AG04449 (cell line): ENCODE measurements at regions not wholly inside any gene's neighbourhood (a gene's known extent, or its start where the extent isn't known, plus 50 kb on each side); places are given as distances from the start of the nearest gene placed in this dataset.

Experiments used
- CTCF ChIA-PET: fragments of 350-600 bp; formaldehyde crosslinking; extraction: SDS; loops from one replicate; lab custom pipeline; 2021; ENCODE audit warnings: antibody characterized with exemption; lab: Yijun Ruan, JAX
- POLR2A ChIA-PET: fragments of 400-600, 350-600 bp; formaldehyde crosslinking; extraction: SDS; loops from one replicate; lab custom pipeline; 2020; ENCODE audit warnings: antibody characterized with exemption, inconsistent platforms; lab: Yijun Ruan, JAX
- DNase-seq: peaks from one replicate; pipeline ENCODE4 v3.0.0-alpha.2; 2010; ENCODE audit warnings: low read depth, low spot score
- H3K4me3 ChIP-seq: 2 replicates; pipeline ENCODE4 v1.5.1; 2011; ENCODE audit warnings: low read depth, mild to moderate bottlenecking, control low read depth, low read length
- TF ChIP-seq, protein P1 (sequence below): IDR thresholded peaks from one replicate; pipeline ENCODE4 v1.5.1; 2011; ENCODE audit warnings: mild to moderate bottlenecking, moderate library complexity, low read length, control low read depth, inconsistent platforms; ENCODE audit not compliant: insufficient read depth; ENCODE audit errors: missing control alignments

GRCh38 chr12:22740656-22741355 lies 115.8 kb downstream of the ETNK1 start:
- TF ChIP-seq, protein P1, sequence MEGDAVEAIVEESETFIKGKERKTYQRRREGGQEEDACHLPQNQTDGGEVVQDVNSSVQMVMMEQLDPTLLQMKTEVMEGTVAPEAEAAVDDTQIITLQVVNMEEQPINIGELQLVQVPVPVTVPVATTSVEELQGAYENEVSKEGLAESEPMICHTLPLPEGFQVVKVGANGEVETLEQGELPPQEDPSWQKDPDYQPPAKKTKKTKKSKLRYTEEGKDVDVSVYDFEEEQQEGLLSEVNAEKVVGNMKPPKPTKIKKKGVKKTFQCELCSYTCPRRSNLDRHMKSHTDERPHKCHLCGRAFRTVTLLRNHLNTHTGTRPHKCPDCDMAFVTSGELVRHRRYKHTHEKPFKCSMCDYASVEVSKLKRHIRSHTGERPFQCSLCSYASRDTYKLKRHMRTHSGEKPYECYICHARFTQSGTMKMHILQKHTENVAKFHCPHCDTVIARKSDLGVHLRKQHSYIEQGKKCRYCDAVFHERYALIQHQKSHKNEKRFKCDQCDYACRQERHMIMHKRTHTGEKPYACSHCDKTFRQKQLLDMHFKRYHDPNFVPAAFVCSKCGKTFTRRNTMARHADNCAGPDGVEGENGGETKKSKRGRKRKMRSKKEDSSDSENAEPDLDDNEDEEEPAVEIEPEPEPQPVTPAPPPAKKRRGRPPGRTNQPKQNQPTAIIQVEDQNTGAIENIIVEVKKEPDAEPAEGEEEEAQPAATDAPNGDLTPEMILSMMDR = no peak
- DNase-seq = no peak
- H3K4me3 ChIP-seq = no peak overlapping the region
- CTCF ChIA-PET = no interaction called here
- POLR2A ChIA-PET = no interaction called here

- no peak overlapping the region for H3K4me3 ChIP-seq
- POLR2A ChIA-PET = no interaction called here
- CTCF ChIA-PET = no interaction called here
- TF ChIP-seq, protein P1 = no peak
- no peak for DNase-seq
Measured at GRCh38 chr12:22743700-22744099, 118.7 kb downstream of the ETNK1 start.

DNA sequence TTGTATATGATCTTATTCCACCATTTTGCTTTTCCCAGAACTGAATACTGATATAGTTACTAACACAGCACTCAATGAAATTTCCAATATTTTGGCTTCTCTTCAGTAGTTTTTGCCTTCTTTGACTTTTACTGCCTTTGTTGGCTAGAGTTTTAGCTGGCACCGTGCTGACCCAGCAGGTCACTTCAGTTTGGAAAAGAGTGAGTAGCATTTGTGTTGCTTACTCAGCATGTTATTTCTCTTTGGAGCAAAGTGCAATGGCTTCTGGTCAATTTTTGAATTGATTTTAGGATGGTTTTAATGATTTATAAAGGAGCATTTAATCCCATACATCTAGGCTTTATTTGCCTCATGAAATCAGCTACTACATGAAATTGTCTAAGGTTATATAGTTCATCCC lies 119.2 kb downstream of the ETNK1 start:
- TF ChIP-seq, protein P1 = no peak
- ChIA-PET CTCF (no interaction called here), POLR2A (no interaction called here)
- no peak for DNase-seq
- no peak overlapping the region for H3K4me3 ChIP-seq

GRCh38 chr12:22746720-22747119 lies 121.7 kb downstream of the ETNK1 start:
- no peak for DNase-seq
- TF ChIP-seq, protein P1 = no peak
- no peak overlapping the region for H3K4me3 ChIP-seq
- ChIA-PET POLR2A (no interaction called here), CTCF (no interaction called here)

DNA sequence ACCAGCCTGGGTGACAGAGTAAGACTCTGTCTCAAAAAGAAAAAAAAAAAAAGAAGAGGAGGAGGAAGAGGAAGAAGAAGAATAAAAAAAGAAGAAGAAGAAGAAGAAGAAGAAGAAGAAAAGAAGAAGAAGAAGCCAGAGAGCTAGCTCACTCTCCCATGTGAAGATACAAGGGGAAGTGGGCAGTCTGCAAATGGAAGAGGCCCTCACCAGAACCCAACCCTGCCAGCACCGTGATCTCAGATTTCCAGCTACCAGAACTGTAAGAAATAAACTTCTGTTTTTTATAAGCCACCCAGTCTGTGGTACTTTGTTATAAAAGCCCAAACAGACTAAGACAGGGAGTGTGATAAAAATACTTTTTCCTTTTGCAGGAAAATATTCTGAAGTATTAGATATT lies 130.7 kb downstream of the ETNK1 start:
- TF ChIP-seq, protein P1 = no peak
- CTCF ChIA-PET = no interaction called here
- no peak for DNase-seq
- POLR2A ChIA-PET = no interaction called here
- H3K4me3 ChIP-seq = no peak overlapping the region

DNA sequence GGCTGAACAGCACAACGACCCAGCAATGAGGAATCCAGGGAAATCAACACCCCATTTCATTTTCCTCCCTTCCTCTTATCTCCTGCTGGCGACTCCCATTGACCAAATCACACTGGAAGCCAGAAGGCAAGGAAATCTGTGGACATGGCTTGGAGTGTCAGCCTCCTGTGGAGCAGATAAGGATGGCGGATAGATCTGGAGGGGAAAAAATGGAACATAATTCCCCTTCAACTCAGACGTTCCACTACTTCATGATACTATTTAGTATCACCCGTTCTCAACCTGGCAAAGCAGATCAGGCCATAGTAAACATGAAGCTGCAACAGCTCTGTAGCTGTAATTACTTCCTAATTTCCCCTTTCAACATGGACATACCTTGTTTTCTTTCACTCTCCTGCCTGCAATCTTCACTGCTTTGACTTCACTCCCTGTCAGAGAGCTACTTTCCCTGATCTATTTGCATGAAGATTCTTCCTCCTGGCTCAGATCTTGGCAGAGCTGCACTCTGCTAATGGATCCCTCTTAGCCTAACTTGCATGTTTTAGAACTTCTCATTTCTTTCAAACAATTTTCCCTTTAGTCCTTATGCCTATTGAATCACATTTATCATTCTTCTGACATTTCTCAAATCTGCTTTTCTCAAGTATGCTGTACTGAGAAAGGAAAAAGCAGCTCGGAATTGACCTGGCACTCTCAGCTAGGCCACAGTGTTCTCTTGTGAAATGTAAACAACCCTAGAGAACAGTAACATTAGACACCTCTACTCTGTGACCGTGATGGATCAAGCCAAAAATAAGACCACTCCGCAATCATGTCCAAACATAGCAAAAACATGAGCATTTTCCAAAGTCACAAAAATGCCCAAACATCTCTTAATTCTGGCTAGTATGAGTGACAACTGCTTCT lies 135.1 kb downstream of the ETNK1 start:
- TF ChIP-seq, protein P1 = no peak
- no peak overlapping the region for H3K4me3 ChIP-seq
- no peak for DNase-seq
- CTCF ChIA-PET = no interaction called here
- POLR2A ChIA-PET = no interaction called here
